WERI-Rb-1 (cell line): ENCODE measurements at regions not wholly inside any gene's neighbourhood (a gene's known extent, or its start where the extent isn't known, plus 50 kb on each side); places are given as distances from the start of the nearest gene placed in this dataset.

ENCODE experiments used
- DNase-seq: peaks from one replicate; pipeline ENCODE4 v3.0.0-alpha.2; 2020
- H3K27ac ChIP-seq: fragments of 250-450 bp; sonication (Bioruptor Pico); 2 replicates; pipeline ENCODE4 v1.5.1; 2020; ENCODE audit warnings: mild to moderate bottlenecking, moderate library complexity
- H3K27me3 ChIP-seq: fragments of 250-450 bp; sonication (Bioruptor Pico); 2 replicates; pipeline ENCODE4 v1.5.1; 2021; ENCODE audit warnings: mild to moderate bottlenecking, low read depth, moderate library complexity; ENCODE audit not compliant: insufficient read depth, severe bottlenecking
- H3K36me3 ChIP-seq: fragments of 250-450 bp; sonication (Bioruptor Pico); 2 replicates; pipeline ENCODE4 v1.5.1; 2020; ENCODE audit warnings: mild to moderate bottlenecking, moderate library complexity
- H3K4me3 ChIP-seq: 2 replicates; pipeline ENCODE4 v1.5.1; 2011; ENCODE audit warnings: low read depth, mild to moderate bottlenecking, control low read depth, low read length
- H3K9me3 ChIP-seq: fragments of 250-450 bp; sonication (Bioruptor Pico); 2 replicates; pipeline ENCODE4 v1.5.1; 2021; ENCODE audit warnings: mild to moderate bottlenecking, moderate library complexity; ENCODE audit not compliant: severe bottlenecking
- TF ChIP-seq, protein P1 (sequence below): IDR thresholded peaks from 2 replicates; pipeline ENCODE4 v1.5.1; 2011; ENCODE audit warnings: low read depth, mild to moderate bottlenecking, control low read depth, inconsistent platforms, low read length

DNA sequence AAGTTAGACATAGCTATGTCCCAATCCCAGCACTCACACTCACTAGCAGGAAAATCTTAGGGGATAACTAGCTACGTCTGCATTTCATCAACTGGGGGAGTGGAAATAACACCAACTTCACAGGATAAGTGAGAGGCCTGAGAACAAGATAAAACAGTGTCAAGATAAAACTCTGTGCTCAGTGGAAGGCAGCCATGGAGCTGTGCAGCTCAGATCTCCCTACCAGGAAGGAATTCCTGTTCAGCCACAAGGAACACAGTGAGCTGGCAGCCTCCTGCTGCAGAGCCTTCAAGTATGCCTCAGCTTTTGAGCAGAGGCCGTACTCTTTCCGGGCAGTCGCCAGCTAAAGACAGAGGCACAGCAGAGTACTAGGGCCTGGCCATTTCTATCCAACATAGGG is 115.8 kb upstream of the TOPAZ1 start:
- Histone ChIP-seq H3K27ac (no peak overlapping the region), H3K27me3 (peaks cover 3% of the 10 kb centered on the region)
- TF ChIP-seq, protein P1, sequence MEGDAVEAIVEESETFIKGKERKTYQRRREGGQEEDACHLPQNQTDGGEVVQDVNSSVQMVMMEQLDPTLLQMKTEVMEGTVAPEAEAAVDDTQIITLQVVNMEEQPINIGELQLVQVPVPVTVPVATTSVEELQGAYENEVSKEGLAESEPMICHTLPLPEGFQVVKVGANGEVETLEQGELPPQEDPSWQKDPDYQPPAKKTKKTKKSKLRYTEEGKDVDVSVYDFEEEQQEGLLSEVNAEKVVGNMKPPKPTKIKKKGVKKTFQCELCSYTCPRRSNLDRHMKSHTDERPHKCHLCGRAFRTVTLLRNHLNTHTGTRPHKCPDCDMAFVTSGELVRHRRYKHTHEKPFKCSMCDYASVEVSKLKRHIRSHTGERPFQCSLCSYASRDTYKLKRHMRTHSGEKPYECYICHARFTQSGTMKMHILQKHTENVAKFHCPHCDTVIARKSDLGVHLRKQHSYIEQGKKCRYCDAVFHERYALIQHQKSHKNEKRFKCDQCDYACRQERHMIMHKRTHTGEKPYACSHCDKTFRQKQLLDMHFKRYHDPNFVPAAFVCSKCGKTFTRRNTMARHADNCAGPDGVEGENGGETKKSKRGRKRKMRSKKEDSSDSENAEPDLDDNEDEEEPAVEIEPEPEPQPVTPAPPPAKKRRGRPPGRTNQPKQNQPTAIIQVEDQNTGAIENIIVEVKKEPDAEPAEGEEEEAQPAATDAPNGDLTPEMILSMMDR, result no peak

DNA sequence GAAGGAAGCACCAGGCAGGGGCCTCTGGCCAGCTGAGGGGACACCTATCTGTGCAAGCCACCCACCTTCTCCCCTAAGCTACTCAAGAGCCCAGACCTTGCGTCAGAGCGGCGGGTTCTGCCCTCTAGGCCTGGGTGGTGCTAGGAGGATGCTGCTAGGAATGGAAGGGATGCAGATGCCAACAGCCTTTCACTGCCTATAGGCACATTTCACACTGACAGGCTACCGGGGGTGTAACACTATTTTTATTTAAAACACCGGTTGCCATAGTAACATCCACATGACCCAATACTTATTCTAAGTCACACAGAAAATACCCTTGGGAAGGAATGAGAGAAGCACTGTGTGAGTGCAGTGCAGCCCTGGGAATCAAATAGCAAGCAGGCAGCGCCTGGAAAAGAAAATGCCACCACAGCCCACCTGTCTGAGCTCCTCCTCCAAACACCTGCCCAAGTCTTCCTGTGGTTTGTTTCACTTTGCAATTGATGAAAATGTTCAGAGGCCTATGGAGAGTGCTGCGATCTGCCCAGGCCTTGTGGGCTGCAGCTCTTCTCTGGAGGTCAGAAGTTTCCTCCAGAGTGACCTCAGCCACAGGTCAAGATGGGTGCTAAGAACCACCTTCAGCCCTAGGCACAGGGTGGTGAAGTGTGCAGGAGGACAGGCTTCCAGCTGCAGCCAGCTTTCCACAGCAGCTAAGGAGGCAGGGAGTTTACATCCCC is 113.5 kb upstream of the TOPAZ1 start:
- TF ChIP-seq, protein P1, result no peak
- H3K4me3 ChIP-seq, result no peak overlapping the region
- no peak for DNase-seq
- no peaks in the 10 kb centered on the region for H3K9me3 ChIP-seq
- H3K27ac ChIP-seq, result no peak overlapping the region
- peaks cover 4% of the 10 kb centered on the region for H3K27me3 ChIP-seq
- H3K36me3 ChIP-seq, result no peaks in the 10 kb centered on the region

More for the DNA sequence above, 115.8 kb upstream of the TOPAZ1 start:
- DNase-seq, result no peak
- Histone ChIP-seq H3K4me3 (no peak overlapping the region), H3K36me3 (no peaks in the 10 kb centered on the region), H3K9me3 (no peaks in the 10 kb centered on the region)

DNA sequence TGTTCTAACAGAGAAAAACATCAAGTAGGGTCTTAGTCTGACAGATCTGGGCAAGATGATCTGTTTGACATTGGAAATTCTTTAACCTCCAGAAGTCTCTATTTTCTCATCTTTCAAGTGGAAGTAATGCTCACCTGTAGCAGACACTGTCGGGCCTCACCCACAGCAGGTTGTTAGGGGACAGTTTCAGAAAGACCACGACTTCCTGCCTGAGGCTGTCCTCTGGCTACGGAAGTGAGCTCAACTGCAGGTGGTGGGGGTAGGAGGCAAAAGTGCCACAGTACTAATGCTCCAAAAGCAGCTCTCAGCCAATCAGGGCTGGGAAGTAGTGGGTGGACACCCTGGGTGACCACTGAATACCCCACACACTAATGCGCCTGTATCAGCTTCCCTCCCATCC is 111.4 kb upstream of the TOPAZ1 start:
- Histone ChIP-seq H3K9me3 (no peaks in the 10 kb centered on the region), H3K27ac (no peak overlapping the region), H3K4me3 (no peak overlapping the region), H3K36me3 (no peaks in the 10 kb centered on the region), H3K27me3 (peaks cover 10% of the 10 kb centered on the region)
- TF ChIP-seq, protein P1, result no peak
- no peak for DNase-seq

DNA sequence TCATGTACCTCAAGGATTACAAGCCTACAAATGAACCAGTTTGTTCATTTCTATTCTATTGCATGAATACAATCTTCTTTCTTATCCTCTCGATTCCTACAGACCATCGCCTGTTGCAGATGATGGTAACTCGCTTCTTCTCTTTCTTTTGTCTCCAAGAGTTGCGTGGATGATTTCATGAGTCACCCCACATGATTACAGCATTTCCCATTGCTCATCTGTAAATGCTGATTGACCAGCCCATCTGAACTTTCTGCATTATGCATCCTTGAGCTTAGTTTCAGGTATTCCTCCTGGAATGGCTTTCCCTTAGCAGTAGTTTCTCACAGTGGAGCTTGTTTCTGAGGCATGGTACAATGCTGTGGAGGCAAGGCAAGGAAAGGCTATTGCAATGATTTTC is 109.6 kb upstream of the TOPAZ1 start:
- Histone ChIP-seq H3K27me3 (peaks cover 7% of the 10 kb centered on the region), H3K36me3 (no peaks in the 10 kb centered on the region), H3K4me3 (no peak overlapping the region), H3K27ac (no peak overlapping the region), H3K9me3 (no peaks in the 10 kb centered on the region)
- no peak for DNase-seq
- TF ChIP-seq, protein P1, result no peak

DNA sequence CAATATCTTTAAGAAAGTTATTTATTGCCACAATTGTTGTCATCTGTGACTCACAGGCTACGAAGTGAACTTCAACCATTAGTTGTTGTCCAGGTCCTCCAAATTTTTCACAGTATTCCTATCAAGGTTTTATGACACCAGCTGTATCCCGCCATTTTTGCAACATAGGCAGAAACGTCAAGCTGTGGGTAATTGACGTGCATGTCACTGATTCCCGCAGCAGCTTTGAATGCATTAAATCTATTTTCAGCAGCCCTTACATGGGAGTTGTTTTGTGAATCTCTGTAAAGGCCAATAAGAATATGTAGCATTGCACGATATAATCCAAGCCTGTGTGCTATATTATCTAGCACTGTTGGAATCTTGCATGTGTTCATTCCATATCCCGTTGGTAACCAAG is 109.1 kb upstream of the TOPAZ1 start:
- TF ChIP-seq, protein P1, result no peak
- Histone ChIP-seq H3K27ac (no peak overlapping the region), H3K27me3 (peaks cover 7% of the 10 kb centered on the region), H3K36me3 (no peaks in the 10 kb centered on the region), H3K4me3 (no peak overlapping the region), H3K9me3 (no peaks in the 10 kb centered on the region)
- no peak for DNase-seq

DNA sequence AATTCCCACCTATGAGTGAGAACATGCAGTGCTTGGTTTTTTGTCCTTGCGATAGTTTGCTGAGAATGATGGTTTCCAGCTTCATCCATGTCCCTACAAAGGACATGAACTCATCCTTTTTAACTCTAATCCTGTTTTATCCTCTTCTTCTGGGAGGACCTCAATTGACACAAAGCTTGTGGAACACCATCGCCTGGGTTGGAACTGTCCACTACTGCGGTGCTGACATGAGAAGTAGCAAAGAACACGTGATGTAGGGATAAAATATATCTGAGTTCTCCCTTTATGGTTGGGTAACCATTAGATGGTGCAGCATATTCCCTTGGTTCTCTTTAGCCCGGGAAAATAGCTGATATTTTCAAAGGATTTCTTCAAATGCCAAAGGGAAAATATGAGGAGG is 105.3 kb upstream of the TOPAZ1 start:
- no peak overlapping the region for H3K4me3 ChIP-seq
- no peaks in the 10 kb centered on the region for H3K36me3 ChIP-seq
- no peaks in the 10 kb centered on the region for H3K9me3 ChIP-seq
- H3K27ac ChIP-seq, result no peak overlapping the region
- DNase-seq, result no peak
- peaks cover 7% of the 10 kb centered on the region for H3K27me3 ChIP-seq
- TF ChIP-seq, protein P1, result no peak
